HepG2 (cell line): ENCODE measurements at regions not wholly inside any gene's neighbourhood (a gene's known extent, or its start where the extent isn't known, plus 50 kb on each side); places are given as distances from the start of the nearest gene placed in this dataset.

ENCODE experiments used
- ARNT2 ChIP-seq: sonication (generic); formaldehyde crosslinking; IDR thresholded peaks from 2 replicates; pipeline ENCODE4 v1.8.0; 2022; ENCODE audit warnings: mild to moderate bottlenecking, low read depth, missing genetic modification reagents, moderate library complexity
- BRD4 ChIP-seq: sonication (generic); formaldehyde crosslinking; IDR thresholded peaks from 2 replicates; pipeline ENCODE4 v1.4.0; 2020; ENCODE audit warnings: missing genetic modification reagents
- EHMT2 ChIP-seq: fragments of 200-600 bp; sonication (generic); IDR thresholded peaks from 2 replicates; pipeline ENCODE4 v1.7.0; 2017; ENCODE audit warnings: antibody characterized with exemption, low read depth, low read length, borderline replicate concordance
- ISX ChIP-seq: sonication (generic); formaldehyde crosslinking; conservative IDR thresholded peaks from 2 replicates; pipeline ENCODE4 v1.5.0; 2020; ENCODE audit warnings: missing genetic modification reagents
- MTF1 ChIP-seq: sonication (generic); formaldehyde crosslinking; IDR thresholded peaks from 2 replicates; pipeline ENCODE4 v1.5.0; 2020; ENCODE audit warnings: missing genetic modification reagents
- SMC3 ChIP-seq: IDR thresholded peaks from 2 replicates; pipeline ENCODE4 v1.6.1; 2011; ENCODE audit warnings: low read length, improper control_type of control experiment
- TAF1 ChIP-seq: sonication (generic); formaldehyde crosslinking; IDR thresholded peaks from 2 replicates; pipeline ENCODE4 v1.4.0; 2020; ENCODE audit warnings: missing genetic modification reagents
- YY1 ChIP-seq: IDR thresholded peaks from 2 replicates; pipeline ENCODE4 v1.6.1; 2011; ENCODE audit warnings: low read length, low read depth, moderate library complexity, mild to moderate bottlenecking; ENCODE audit not compliant: insufficient read depth, insufficient replicate concordance
- ZNF746 ChIP-seq: sonication (generic); formaldehyde crosslinking; IDR thresholded peaks from 2 replicates; pipeline ENCODE4 v1.8.0; 2022; ENCODE audit warnings: mild to moderate bottlenecking, missing genetic modification reagents
- ZSCAN29 ChIP-seq: sonication (generic); formaldehyde crosslinking; conservative IDR thresholded peaks from 2 replicates; pipeline ENCODE4 v1.4.0; 2020; ENCODE audit warnings: mild to moderate bottlenecking, missing genetic modification reagents
- TF ChIP-seq, protein P1 (sequence below): sonication (generic); formaldehyde crosslinking; conservative IDR thresholded peaks from 2 replicates; pipeline ENCODE4 v1.8.1; 2023; ENCODE audit warnings: missing genetic modification reagents
- TF ChIP-seq, protein P2 (sequence below): sonication (generic); formaldehyde crosslinking; IDR thresholded peaks from 2 replicates; pipeline ENCODE4 v1.5.0; 2020; ENCODE audit warnings: mild to moderate bottlenecking, missing genetic modification reagents, moderate library complexity
- TF ChIP-seq, protein P3 (sequence below): sonication (generic); formaldehyde crosslinking; IDR thresholded peaks from 2 replicates; pipeline ENCODE4 v1.5.1; 2020; ENCODE audit warnings: mild to moderate bottlenecking, missing genetic modification reagents, moderate library complexity

DNA sequence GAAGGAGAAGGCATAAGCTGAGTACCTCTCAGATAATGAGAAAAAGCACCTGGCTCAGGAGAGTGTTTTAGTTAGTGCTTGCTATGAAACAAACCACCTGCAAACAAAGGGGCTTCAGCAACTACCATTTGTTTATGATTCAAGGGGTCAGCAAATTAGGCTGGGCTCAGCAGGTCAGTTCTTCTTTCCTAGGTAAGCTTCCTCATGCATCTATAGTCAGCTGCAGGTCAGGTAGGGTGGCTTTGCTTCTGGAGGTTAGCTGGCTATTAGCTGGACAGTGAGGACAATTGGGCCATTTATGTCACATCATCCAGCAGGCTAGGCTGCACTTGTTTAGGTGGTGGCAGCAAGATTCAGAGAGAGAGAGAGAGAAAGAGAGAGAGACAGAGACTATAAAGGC lies 185.5 kb downstream of the EMX2 start:
- TF ChIP-seq EHMT2 (no peak), ZSCAN29 (no peak), ARNT2 (CRISPR knock-in tag) (no peak), SMC3 (no peak), ISX (CRISPR knock-in tag) (no peak), MTF1 (CRISPR knock-in tag) (no peak), BRD4 (CRISPR knock-in tag) (no peak), TAF1 (CRISPR knock-in tag) (no peak), ZNF746 (no peak), YY1 (no peak)
- TF ChIP-seq, protein P1, sequence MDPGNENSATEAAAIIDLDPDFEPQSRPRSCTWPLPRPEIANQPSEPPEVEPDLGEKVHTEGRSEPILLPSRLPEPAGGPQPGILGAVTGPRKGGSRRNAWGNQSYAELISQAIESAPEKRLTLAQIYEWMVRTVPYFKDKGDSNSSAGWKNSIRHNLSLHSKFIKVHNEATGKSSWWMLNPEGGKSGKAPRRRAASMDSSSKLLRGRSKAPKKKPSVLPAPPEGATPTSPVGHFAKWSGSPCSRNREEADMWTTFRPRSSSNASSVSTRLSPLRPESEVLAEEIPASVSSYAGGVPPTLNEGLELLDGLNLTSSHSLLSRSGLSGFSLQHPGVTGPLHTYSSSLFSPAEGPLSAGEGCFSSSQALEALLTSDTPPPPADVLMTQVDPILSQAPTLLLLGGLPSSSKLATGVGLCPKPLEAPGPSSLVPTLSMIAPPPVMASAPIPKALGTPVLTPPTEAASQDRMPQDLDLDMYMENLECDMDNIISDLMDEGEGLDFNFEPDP (CRISPR knock-in tag) = no peak
- TF ChIP-seq, protein P2, sequence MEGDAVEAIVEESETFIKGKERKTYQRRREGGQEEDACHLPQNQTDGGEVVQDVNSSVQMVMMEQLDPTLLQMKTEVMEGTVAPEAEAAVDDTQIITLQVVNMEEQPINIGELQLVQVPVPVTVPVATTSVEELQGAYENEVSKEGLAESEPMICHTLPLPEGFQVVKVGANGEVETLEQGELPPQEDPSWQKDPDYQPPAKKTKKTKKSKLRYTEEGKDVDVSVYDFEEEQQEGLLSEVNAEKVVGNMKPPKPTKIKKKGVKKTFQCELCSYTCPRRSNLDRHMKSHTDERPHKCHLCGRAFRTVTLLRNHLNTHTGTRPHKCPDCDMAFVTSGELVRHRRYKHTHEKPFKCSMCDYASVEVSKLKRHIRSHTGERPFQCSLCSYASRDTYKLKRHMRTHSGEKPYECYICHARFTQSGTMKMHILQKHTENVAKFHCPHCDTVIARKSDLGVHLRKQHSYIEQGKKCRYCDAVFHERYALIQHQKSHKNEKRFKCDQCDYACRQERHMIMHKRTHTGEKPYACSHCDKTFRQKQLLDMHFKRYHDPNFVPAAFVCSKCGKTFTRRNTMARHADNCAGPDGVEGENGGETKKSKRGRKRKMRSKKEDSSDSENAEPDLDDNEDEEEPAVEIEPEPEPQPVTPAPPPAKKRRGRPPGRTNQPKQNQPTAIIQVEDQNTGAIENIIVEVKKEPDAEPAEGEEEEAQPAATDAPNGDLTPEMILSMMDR = no peak
- TF ChIP-seq, protein P3, sequence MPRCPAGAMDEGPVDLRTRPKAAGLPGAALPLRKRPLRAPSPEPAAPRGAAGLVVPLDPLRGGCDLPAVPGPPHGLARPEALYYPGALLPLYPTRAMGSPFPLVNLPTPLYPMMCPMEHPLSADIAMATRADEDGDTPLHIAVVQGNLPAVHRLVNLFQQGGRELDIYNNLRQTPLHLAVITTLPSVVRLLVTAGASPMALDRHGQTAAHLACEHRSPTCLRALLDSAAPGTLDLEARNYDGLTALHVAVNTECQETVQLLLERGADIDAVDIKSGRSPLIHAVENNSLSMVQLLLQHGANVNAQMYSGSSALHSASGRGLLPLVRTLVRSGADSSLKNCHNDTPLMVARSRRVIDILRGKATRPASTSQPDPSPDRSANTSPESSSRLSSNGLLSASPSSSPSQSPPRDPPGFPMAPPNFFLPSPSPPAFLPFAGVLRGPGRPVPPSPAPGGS = no peak
